KMS-11 (cell line): ENCODE measurements at regions not wholly inside any gene's neighbourhood (a gene's known extent, or its start where the extent isn't known, plus 50 kb on each side); places are given as distances from the start of the nearest gene placed in this dataset.

Source experiments
- H2AFZ ChIP-seq: fragments of 200-600 bp; sonication (generic); 2 replicates; pipeline ENCODE4 v1.6.1; 2016; ENCODE audit warnings: antibody characterized with exemption, mixed run types, low read depth
- H3K27ac ChIP-seq: fragments of 200-600 bp; sonication (generic); 2 replicates; pipeline ENCODE4 v1.6.1; 2016; ENCODE audit warnings: mild to moderate bottlenecking, mixed run types
- H3K27me3 ChIP-seq: fragments of 200-600 bp; sonication (generic); 2 replicates; pipeline ENCODE4 v1.6.1; 2017; ENCODE audit warnings: mild to moderate bottlenecking, low read depth, mixed run types, moderate library complexity; ENCODE audit not compliant: insufficient read depth
- H3K36me3 ChIP-seq: fragments of 200-600 bp; sonication (generic); 2 replicates; pipeline ENCODE4 v1.6.1; 2017; ENCODE audit warnings: mild to moderate bottlenecking, mixed run types; ENCODE audit not compliant: insufficient read depth
- H3K4me1 ChIP-seq: fragments of 200-600 bp; sonication (generic); 2 replicates; pipeline ENCODE4 v1.6.1; 2016; ENCODE audit warnings: mild to moderate bottlenecking, low read depth, mixed run types; ENCODE audit not compliant: poor library complexity, severe bottlenecking
- H3K4me2 ChIP-seq: fragments of 200-600 bp; sonication (generic); 2 replicates; pipeline ENCODE4 v1.7.0; 2016; ENCODE audit warnings: mild to moderate bottlenecking, mixed run types
- H3K4me3 ChIP-seq: fragments of 200-600 bp; sonication (generic); IDR thresholded peaks from 2 replicates; pipeline ENCODE4 v1.6.1; 2017; ENCODE audit warnings: low read depth, low read length, mixed read lengths; ENCODE audit not compliant: insufficient read depth
- H3K79me2 ChIP-seq: fragments of 200-600 bp; sonication (generic); 2 replicates; pipeline ENCODE4 v1.6.1; 2016; ENCODE audit warnings: low read depth, mixed run types; ENCODE audit not compliant: insufficient read depth
- H3K9ac ChIP-seq: fragments of 200-600 bp; sonication (generic); 2 replicates; pipeline ENCODE4 v1.6.1; 2016; ENCODE audit warnings: mild to moderate bottlenecking, mixed run types
- H4K20me1 ChIP-seq: fragments of 200-600 bp; sonication (generic); 2 replicates; pipeline ENCODE4 v1.6.1; 2016; ENCODE audit warnings: mild to moderate bottlenecking, mixed run types; ENCODE audit not compliant: insufficient read depth
- TF ChIP-seq, protein P1 (sequence below): fragments of 200-600 bp; sonication (generic); conservative IDR thresholded peaks from 2 replicates; pipeline ENCODE4 v1.6.1; 2017; ENCODE audit warnings: low read depth, mild to moderate bottlenecking, antibody characterized with exemption, low read length, moderate library complexity, mixed read lengths

DNA sequence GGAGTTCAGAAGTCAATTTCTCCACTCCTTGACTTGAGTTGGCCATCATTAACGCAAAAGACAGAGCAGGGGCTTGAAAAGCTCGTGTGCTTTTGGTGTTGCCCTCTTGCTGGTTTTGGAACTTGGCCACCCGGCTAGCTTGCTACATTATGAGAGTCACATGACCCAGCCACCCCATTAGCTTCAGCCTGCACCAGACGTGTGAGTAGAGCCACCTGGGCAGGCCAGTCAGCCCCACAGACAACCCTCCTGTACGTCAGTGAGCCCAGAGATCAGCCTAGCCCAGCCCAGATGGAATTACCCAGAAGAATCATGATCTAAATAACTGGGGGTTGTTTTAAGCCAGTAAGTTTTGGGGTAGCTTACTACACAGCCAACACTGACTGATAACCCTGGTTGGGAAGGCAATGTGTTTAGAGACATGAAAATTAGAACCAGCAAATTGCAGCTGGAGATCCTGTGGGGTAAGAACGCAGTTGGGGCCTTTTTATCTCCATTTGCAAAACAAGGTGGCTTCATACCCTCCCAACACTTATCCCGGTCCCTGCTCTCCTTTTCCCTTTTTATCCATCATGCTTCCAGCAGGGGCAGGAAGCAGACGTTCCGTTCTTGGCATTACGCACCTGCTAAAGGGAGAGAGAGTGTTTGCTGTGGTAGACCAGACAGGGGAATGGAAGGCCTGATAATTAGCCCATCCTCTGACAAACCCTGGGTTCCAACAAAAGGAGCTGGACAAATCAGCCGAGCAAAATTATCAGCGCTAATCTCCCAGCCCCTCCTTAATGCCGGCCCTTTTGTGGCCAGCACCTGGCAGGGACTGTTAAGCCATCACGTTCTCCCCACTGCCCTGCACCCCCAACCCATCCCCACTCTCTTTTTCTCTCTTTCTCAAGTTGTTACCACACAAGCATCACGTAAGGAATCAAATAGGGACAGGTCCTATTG lies 548.7 kb upstream of the CADM1 start:
- Histone ChIP-seq H3K27me3 (no peaks in the 10 kb centered on the region), H3K4me3 (no peak overlapping the region), H3K36me3 (no peaks in the 10 kb centered on the region), H3K79me2 (no peaks in the 10 kb centered on the region), H2AFZ (no peak overlapping the region), H3K4me1 (no peaks in the 10 kb centered on the region), H4K20me1 (no peaks in the 10 kb centered on the region), H3K4me2 (no peak overlapping the region), H3K27ac (no peak overlapping the region), H3K9ac (no peak overlapping the region)
- TF ChIP-seq, protein P1, sequence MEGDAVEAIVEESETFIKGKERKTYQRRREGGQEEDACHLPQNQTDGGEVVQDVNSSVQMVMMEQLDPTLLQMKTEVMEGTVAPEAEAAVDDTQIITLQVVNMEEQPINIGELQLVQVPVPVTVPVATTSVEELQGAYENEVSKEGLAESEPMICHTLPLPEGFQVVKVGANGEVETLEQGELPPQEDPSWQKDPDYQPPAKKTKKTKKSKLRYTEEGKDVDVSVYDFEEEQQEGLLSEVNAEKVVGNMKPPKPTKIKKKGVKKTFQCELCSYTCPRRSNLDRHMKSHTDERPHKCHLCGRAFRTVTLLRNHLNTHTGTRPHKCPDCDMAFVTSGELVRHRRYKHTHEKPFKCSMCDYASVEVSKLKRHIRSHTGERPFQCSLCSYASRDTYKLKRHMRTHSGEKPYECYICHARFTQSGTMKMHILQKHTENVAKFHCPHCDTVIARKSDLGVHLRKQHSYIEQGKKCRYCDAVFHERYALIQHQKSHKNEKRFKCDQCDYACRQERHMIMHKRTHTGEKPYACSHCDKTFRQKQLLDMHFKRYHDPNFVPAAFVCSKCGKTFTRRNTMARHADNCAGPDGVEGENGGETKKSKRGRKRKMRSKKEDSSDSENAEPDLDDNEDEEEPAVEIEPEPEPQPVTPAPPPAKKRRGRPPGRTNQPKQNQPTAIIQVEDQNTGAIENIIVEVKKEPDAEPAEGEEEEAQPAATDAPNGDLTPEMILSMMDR, result no peak

DNA sequence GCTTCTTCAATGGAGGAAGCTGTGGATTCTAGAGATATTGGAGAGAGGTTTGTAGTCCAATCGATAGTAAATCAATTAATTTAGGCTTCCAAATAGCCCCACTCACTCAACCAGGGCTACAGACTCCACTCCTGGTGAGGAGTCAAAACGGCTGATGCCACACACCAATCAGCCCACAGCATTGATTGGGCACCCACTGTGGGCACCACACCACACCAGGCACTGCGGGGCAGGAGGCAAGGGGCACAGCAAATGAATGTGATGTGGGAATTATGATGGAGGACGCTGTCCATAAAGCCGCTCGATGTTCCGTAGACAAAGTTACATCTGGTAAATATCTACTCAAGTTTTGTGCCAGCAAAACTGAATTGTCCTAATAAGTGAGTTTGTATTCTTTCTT lies 547.3 kb upstream of the CADM1 start:
- TF ChIP-seq, protein P1, result no peak
- Histone ChIP-seq H2AFZ (no peak overlapping the region), H3K79me2 (no peaks in the 10 kb centered on the region), H4K20me1 (no peaks in the 10 kb centered on the region), H3K36me3 (no peaks in the 10 kb centered on the region), H3K27me3 (no peaks in the 10 kb centered on the region), H3K4me3 (no peak overlapping the region), H3K4me1 (no peaks in the 10 kb centered on the region), H3K4me2 (no peak overlapping the region), H3K9ac (no peak overlapping the region), H3K27ac (no peak overlapping the region)

DNA sequence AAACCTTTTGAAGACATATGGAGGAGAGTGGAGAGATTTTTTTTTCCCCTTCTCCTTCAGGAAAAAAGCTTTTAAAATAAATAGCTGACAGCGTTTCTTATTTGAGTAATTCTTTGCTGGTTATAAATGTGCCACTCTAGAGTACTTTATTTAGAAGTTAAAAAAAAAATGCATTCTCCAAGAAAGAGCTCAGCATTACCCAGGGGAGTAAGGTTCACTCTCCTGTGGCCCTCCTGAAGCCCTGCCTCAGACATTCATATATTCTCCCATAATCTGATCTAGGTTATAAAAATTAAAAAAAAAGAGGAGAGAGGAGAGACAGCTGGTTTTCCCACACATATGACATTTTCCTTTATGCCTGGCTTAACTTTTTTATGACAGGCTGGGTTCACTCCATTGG lies 545.2 kb upstream of the CADM1 start:
- Histone ChIP-seq H3K9ac (no peak overlapping the region), H3K27ac (no peak overlapping the region), H3K79me2 (no peaks in the 10 kb centered on the region), H3K27me3 (no peaks in the 10 kb centered on the region), H3K36me3 (no peaks in the 10 kb centered on the region), H3K4me2 (no peak overlapping the region), H3K4me3 (no peak overlapping the region), H3K4me1 (no peaks in the 10 kb centered on the region), H4K20me1 (no peaks in the 10 kb centered on the region), H2AFZ (no peak overlapping the region)
- TF ChIP-seq, protein P1, result no peak

DNA sequence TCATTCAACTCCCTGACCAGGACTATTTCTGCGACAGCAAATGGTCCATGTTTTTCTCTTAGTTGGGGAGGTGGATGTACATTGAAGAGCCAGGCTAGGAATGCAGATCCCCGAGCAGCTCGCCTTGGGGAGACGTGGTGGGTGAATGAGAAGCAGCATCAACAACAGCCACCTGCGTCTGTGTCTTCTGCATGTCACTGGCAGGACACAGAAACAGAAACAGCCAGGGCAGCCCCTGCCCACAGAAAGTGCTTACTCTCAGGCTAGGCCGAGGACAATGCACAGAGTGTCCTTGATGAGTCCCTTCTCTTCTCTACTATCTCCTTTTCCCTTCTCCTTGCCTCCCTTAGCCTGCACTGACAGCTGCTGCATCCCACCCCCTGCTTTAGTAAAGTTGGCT lies 541.9 kb upstream of the CADM1 start:
- Histone ChIP-seq H3K4me2 (no peak overlapping the region), H3K4me1 (no peaks in the 10 kb centered on the region), H3K27me3 (no peaks in the 10 kb centered on the region), H4K20me1 (no peaks in the 10 kb centered on the region), H2AFZ (no peak overlapping the region), H3K36me3 (no peaks in the 10 kb centered on the region), H3K79me2 (no peaks in the 10 kb centered on the region), H3K4me3 (no peak overlapping the region), H3K9ac (no peak overlapping the region), H3K27ac (no peak overlapping the region)
- TF ChIP-seq, protein P1, result no peak
